HepG2 (cell line): ENCODE measurements at regions not wholly inside any gene's neighbourhood (a gene's known extent, or its start where the extent isn't known, plus 50 kb on each side); places are given as distances from the start of the nearest gene placed in this dataset.

Source experiments
- ATAC-seq: fragments of 200-7000 bp; cut with Tn5 transposase; 3 replicates; pipeline ENCODE4 v1.9.1; 2020; ENCODE audit warnings: mild to moderate bottlenecking, moderate library complexity
- BruUV-seq: library from RNA; stranded (reverse); fragments of 400-500 nt; replicated peaks from 2 replicates; lab custom pipeline; 2021; lab: Mats Ljungman, UMichigan
- CTCF ChIA-PET: fragments of 300-600 bp; formaldehyde crosslinking; extraction: SDS; loops from one replicate; lab custom pipeline; 2021; ENCODE audit warnings: low total read pairs, inconsistent platforms, low intra/inter-chr PET ratio; lab: Yijun Ruan, JAX
- POLR2A ChIA-PET: fragments of 350-600 bp; sonication (Branson Sonifier 250); formaldehyde crosslinking; loops from one replicate; lab custom pipeline; 2020; ENCODE audit warnings: antibody characterized with exemption, inconsistent platforms; lab: Yijun Ruan, JAX
- DNase-seq: peaks from one replicate; pipeline ENCODE4 v3.0.0-alpha.2; 2015; ENCODE audit warnings: low spot score
- FAIRE-seq: peaks from 3 replicates; lab custom pipeline; 2011; peaks lifted over from hg19 to GRCh38; lab: Jason Lieb, UNC
- H2AFZ ChIP-seq: one replicate; pipeline ENCODE4 v1.6.1; 2011; ENCODE audit warnings: low read length, inconsistent platforms
- H3K27ac ChIP-seq: fragments of 300-600 bp; 3 replicates; pipeline ENCODE4 v1.8.0; 2011; ENCODE audit warnings: mixed run types, mild to moderate bottlenecking, mixed read lengths, low read length, inconsistent platforms; ENCODE audit not compliant: insufficient read depth; ENCODE audit errors: extremely low read length
- H3K27me3 ChIP-seq, 2 experiments: fragments of 200-600 bp in 1 of 2; 2 replicates in 1 of 2; 3 replicates in 1 of 2; pipeline versions ENCODE4 v1.6.0 to v1.8.0; 2011; ENCODE audit warnings: low read length in 2 of 2, mild to moderate bottlenecking in 2 of 2, moderate library complexity in 2 of 2, inconsistent platforms in 1 of 2; ENCODE audit not compliant: insufficient read depth in 2 of 2, control insufficient read depth in 1 of 2
- H3K36me3 ChIP-seq, 2 experiments: fragments of 200-600 bp in 1 of 2; replicated peaks in 1 of 2; 2 replicates in 1 of 2; 3 replicates in 1 of 2; pipeline versions ENCODE4 v1.5.1 to v1.8.0; 2011; ENCODE audit warnings: low read length in 2 of 2, inconsistent platforms in 1 of 2; ENCODE audit not compliant: insufficient read depth in 2 of 2, control insufficient read depth in 1 of 2
- H3K4me1 ChIP-seq: 2 replicates; pipeline ENCODE4 v1.5.1; 2012; ENCODE audit warnings: low read length, inconsistent platforms; ENCODE audit not compliant: insufficient read depth
- H3K4me2 ChIP-seq: 2 replicates; pipeline ENCODE4 v1.6.0; 2011; ENCODE audit warnings: low read depth, low read length, inconsistent platforms
- H3K4me3 ChIP-seq, 3 experiments: fragments of 200-600 bp in 1 of 3; sonication (generic), shearing (Covaris generic) in 1 of 3; replicated peaks in 1 of 3; 2 replicates each; pipeline ENCODE4 v1.5.1; 2011 to 2016; ENCODE audit warnings: low read length in 3 of 3, inconsistent platforms in 2 of 3, low read depth in 2 of 3, mild to moderate bottlenecking in 2 of 3, control low read depth in 1 of 3, mixed read lengths in 1 of 3; ENCODE audit not compliant: insufficient read depth in 1 of 3
- H3K79me2 ChIP-seq: one replicate; pipeline ENCODE4 v1.6.1; 2011; ENCODE audit warnings: low read length, inconsistent platforms; ENCODE audit not compliant: insufficient read depth
- H3K9ac ChIP-seq: 2 replicates; pipeline ENCODE4 v1.6.0; 2011; ENCODE audit warnings: mild to moderate bottlenecking, low read depth, low read length, inconsistent platforms; ENCODE audit not compliant: insufficient read depth
- H3K9me3 ChIP-seq: 2 replicates; pipeline ENCODE4 v1.5.1; 2012; ENCODE audit warnings: mild to moderate bottlenecking, low read length
- H4K20me1 ChIP-seq: 2 replicates; pipeline ENCODE4 v1.6.0; 2011; ENCODE audit warnings: inconsistent platforms, mild to moderate bottlenecking, low read length, moderate library complexity; ENCODE audit not compliant: insufficient read depth
- ELF4 ChIP-seq: sonication (generic); formaldehyde crosslinking; IDR thresholded peaks from 2 replicates; pipeline ENCODE4 v1.5.0; 2020; ENCODE audit warnings: missing genetic modification reagents, mild to moderate bottlenecking, moderate library complexity, borderline replicate concordance
- FOXK2 ChIP-seq: fragments of 450-650 bp; IDR thresholded peaks from 2 replicates; pipeline ENCODE4 v1.6.1; 2016
- HOXA9 ChIP-seq: sonication (generic); formaldehyde crosslinking; IDR thresholded peaks from 2 replicates; pipeline ENCODE4 v1.8.1; 2022; ENCODE audit warnings: missing genetic modification reagents, mild to moderate bottlenecking, moderate library complexity, borderline replicate concordance
- JDP2 ChIP-seq: sonication (generic); formaldehyde crosslinking; IDR thresholded peaks from 2 replicates; pipeline ENCODE4 v1.8.1; 2022; ENCODE audit warnings: missing genetic modification reagents, borderline replicate concordance
- NFE2L1 ChIP-seq: sonication (generic); formaldehyde crosslinking; IDR thresholded peaks from 2 replicates; pipeline ENCODE4 v1.4.0; 2020; ENCODE audit warnings: missing genetic modification reagents, mild to moderate bottlenecking, borderline replicate concordance
- RBM22 ChIP-seq: fragments of 200-400 bp; formaldehyde crosslinking; optimal IDR thresholded peaks from 2 replicates; pipeline ENCODE3; 2017; ENCODE audit warnings: mild to moderate bottlenecking, low read length, moderate library complexity
- XRCC5 ChIP-seq: fragments of 200-400 bp; formaldehyde crosslinking; optimal IDR thresholded peaks from 2 replicates; pipeline ENCODE3; 2017; ENCODE audit warnings: mild to moderate bottlenecking, low read length
- ZFY ChIP-seq: sonication (generic); formaldehyde crosslinking; IDR thresholded peaks from 2 replicates; pipeline ENCODE4 v1.4.0; 2020; ENCODE audit warnings: missing genetic modification reagents
- ZNF225 ChIP-seq: sonication (generic); formaldehyde crosslinking; IDR thresholded peaks from 2 replicates; pipeline ENCODE4 v1.4.0; 2020; ENCODE audit warnings: mild to moderate bottlenecking, missing genetic modification reagents
- ZNF256 ChIP-seq: sonication (generic); formaldehyde crosslinking; conservative IDR thresholded peaks from 2 replicates; pipeline ENCODE4 v1.4.0; 2020; ENCODE audit warnings: missing genetic modification reagents
- WGBS: methylation state at CpG from one replicate; pipeline ENCODE4 v1.1.6; 2017; ENCODE audit warnings: low lambda C conversion rate; 5-methylcytosine and 5-hydroxymethylcytosine counted together
- in situ Hi-C: cut with HindIII; loops from 2 replicates; pipeline ENCODE4 v1.10.0; 2017; ENCODE audit warnings: low pct_unique_long_range_greater_than_20kb; ENCODE audit not compliant: extremely low pct_ligation_motif_present
- intact Hi-C: fragments of 100-400 bp; cut with micrococcal nuclease; formaldehyde crosslinking; loops from one replicate; pipeline ENCODE4 v1.10.0; 2022; ENCODE audit not compliant: unreplicated experiment
- TF ChIP-seq, protein P1 (sequence below): IDR thresholded peaks from 2 replicates; pipeline ENCODE4 v1.6.1; 2012; ENCODE audit warnings: low read length, improper control_type of control experiment
- TF ChIP-seq, protein P2 (sequence below): sonication (generic); formaldehyde crosslinking; IDR thresholded peaks from 2 replicates; pipeline ENCODE4 v1.5.0; 2020; ENCODE audit warnings: missing genetic modification reagents
- TF ChIP-seq, protein P3 (sequence below): IDR thresholded peaks from 2 replicates; pipeline ENCODE4 v1.6.1; 2016; ENCODE audit warnings: low read depth, control low read depth
- TF ChIP-seq, protein P4 (sequence below): sonication (generic); formaldehyde crosslinking; IDR thresholded peaks from 2 replicates; pipeline ENCODE4 v1.5.0; 2020; ENCODE audit warnings: missing genetic modification reagents

DNA sequence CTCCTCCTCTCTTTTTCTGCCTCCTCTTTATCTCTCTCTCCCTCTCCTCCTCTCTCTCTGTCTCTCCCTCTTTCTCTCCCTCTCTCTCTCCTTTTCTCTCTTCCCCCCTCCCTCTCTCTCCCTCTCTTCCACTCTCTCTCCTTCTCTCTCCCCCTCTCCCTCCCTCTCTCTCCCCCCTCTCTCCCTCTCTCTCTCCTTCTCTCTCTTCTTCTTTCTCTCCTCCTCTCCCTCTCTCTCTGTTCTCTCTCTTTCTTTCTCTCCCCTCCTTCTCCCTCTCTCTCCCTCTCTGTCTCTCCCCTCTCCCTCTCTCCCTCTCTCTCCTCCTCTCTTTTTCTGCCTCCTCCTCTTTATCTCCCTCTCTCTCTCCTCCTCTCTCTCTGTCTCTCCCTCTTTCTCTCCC, 197.4 kb downstream of the UQCRFS1 start (continued):
- TF ChIP-seq, protein P1, sequence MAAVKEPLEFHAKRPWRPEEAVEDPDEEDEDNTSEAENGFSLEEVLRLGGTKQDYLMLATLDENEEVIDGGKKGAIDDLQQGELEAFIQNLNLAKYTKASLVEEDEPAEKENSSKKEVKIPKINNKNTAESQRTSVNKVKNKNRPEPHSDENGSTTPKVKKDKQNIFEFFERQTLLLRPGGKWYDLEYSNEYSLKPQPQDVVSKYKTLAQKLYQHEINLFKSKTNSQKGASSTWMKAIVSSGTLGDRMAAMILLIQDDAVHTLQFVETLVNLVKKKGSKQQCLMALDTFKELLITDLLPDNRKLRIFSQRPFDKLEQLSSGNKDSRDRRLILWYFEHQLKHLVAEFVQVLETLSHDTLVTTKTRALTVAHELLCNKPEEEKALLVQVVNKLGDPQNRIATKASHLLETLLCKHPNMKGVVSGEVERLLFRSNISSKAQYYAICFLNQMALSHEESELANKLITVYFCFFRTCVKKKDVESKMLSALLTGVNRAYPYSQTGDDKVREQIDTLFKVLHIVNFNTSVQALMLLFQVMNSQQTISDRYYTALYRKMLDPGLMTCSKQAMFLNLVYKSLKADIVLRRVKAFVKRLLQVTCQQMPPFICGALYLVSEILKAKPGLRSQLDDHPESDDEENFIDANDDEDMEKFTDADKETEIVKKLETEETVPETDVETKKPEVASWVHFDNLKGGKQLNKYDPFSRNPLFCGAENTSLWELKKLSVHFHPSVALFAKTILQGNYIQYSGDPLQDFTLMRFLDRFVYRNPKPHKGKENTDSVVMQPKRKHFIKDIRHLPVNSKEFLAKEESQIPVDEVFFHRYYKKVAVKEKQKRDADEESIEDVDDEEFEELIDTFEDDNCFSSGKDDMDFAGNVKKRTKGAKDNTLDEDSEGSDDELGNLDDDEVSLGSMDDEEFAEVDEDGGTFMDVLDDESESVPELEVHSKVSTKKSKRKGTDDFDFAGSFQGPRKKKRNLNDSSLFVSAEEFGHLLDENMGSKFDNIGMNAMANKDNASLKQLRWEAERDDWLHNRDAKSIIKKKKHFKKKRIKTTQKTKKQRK: no peak
- TF ChIP-seq RBM22 (no peak), ZFY (CRISPR knock-in tag) (no peak)
- TF ChIP-seq, protein P2, sequence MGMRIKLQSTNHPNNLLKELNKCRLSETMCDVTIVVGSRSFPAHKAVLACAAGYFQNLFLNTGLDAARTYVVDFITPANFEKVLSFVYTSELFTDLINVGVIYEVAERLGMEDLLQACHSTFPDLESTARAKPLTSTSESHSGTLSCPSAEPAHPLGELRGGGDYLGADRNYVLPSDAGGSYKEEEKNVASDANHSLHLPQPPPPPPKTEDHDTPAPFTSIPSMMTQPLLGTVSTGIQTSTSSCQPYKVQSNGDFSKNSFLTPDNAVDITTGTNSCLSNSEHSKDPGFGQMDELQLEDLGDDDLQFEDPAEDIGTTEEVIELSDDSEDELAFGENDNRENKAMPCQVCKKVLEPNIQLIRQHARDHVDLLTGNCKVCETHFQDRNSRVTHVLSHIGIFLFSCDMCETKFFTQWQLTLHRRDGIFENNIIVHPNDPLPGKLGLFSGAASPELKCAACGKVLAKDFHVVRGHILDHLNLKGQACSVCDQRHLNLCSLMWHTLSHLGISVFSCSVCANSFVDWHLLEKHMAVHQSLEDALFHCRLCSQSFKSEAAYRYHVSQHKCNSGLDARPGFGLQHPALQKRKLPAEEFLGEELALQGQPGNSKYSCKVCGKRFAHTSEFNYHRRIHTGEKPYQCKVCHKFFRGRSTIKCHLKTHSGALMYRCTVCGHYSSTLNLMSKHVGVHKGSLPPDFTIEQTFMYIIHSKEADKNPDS (CRISPR knock-in tag): no peak

DNA sequence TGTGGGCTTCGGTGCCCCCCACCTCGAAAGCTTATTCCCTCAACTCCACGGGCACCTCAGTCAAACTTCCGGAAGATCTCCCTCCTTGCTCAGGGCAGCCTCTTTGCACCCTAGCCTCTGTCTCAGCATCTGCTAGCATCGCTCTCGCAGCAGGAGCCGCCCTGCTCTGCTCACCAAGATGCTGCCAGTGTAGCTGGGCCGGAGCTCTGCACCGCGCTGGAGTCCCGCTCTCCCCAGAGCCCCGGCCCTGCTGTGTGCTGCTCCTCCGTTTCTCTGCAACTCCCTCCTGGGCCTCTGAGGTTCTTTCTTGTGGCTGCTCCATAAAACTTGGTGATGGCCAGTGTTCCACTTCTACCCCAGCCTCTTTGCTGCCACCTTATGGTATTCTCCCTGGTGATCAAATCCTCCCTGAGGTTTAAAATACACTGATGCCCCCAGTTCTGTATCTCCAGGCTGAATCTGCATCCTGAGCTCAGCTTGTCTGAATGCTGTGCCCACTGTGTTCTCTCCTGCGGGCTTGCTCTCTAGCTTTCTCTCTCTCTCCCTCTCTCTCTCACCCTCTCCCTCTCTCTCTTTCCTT, 198.0 kb downstream of the UQCRFS1 start:
- POLR2A ChIA-PET: no interaction called here

More for the DNA sequence above, 198.0 kb downstream of the UQCRFS1 start:
- TF ChIP-seq, protein P3, sequence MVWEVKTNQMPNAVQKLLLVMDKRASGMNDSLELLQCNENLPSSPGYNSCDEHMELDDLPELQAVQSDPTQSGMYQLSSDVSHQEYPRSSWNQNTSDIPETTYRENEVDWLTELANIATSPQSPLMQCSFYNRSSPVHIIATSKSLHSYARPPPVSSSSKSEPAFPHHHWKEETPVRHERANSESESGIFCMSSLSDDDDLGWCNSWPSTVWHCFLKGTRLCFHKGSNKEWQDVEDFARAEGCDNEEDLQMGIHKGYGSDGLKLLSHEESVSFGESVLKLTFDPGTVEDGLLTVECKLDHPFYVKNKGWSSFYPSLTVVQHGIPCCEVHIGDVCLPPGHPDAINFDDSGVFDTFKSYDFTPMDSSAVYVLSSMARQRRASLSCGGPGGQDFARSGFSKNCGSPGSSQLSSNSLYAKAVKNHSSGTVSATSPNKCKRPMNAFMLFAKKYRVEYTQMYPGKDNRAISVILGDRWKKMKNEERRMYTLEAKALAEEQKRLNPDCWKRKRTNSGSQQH (CRISPR knock-in tag): no peak
- TF ChIP-seq ZNF225 (no peak), FOXK2 (no peak), XRCC5 (no peak), ZNF256 (CRISPR knock-in tag) (no peak), ELF4 (CRISPR knock-in tag) (no peak), HOXA9 (CRISPR knock-in tag) (no peak), JDP2 (CRISPR knock-in tag) (no peak), NFE2L1 (CRISPR knock-in tag) (no peak)
- TF ChIP-seq, protein P4, sequence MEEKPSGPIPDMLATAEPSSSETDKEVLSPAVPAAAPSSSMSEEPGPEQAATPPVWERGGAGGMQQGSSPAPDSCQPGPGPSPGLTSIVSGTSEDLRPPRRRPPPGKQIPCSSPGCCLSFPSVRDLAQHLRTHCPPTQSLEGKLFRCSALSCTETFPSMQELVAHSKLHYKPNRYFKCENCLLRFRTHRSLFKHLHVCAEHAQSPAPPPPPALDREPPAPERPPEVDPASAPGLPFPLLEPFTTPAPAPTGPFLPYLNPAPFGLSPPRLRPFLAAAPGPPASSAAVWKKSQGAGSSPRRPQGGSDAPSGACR (CRISPR knock-in tag): no peak
- H3K4me3 ChIP-seq: no peak overlapping the region
- no peak overlapping the region for H3K27ac ChIP-seq
- no peaks in the 10 kb centered on the region for H4K20me1 ChIP-seq
- no peaks in the 10 kb centered on the region for H3K79me2 ChIP-seq
- 54% methylated on average over 8 of the region's 14 CpGs for WGBS
- intact Hi-C loops: no loop called here
- BruUV-seq: no TSS peak
- DNase-seq: no peak
- no peaks in the 10 kb centered on the region for H3K36me3 ChIP-seq
- no peak for FAIRE-seq
- no peak for ATAC-seq
- H3K4me1 ChIP-seq: no peaks in the 10 kb centered on the region
- no peak overlapping the region for H2AFZ ChIP-seq
- no peaks in the 10 kb centered on the region for H3K27me3 ChIP-seq
- CTCF ChIA-PET: no interaction called here
- no peak overlapping the region for H3K9ac ChIP-seq
- no peak overlapping the region for H3K4me2 ChIP-seq
- no peaks in the 10 kb centered on the region for H3K9me3 ChIP-seq
- in situ Hi-C loops: no loop called here
